ENCODE measurements at regions not wholly inside any gene's neighbourhood (a gene's known extent, or its start where the extent isn't known, plus 50 kb on each side); places are given as distances from the start of the nearest gene placed in this dataset.

DNA sequence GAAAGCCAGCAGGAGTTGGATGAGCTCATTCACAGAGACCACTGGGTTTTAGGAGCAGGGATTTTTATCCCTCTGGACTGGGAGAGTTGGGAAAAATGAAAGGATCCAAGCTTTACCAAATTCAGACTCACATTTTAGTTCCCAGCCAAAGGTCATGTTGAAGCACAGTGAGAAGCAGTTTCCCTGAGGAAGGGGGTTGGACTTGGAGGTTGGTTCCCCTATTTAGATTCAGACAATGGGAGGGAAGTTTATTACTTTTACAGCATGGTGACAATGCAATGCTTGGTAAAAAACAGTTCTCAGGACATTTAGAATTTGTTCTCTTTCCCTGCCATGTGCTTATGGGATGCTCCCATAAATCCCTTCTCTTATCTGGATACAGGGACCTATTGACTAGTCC lies 57.3 kb upstream of the ZNF648 start:
- no peak for DNase-seq (ENCODE audit: extremely low read depth in 1 of 11, low read depth in 9 of 11, low spot score in 4 of 11)

- DNase-seq (ENCODE audit: extremely low read depth in 1 of 11, low read depth in 9 of 11, low spot score in 4 of 11) = no peak
Observed at GRCh38 chr1:182114627-182115023, 53.1 kb upstream of the ZNF648 start.

DNA sequence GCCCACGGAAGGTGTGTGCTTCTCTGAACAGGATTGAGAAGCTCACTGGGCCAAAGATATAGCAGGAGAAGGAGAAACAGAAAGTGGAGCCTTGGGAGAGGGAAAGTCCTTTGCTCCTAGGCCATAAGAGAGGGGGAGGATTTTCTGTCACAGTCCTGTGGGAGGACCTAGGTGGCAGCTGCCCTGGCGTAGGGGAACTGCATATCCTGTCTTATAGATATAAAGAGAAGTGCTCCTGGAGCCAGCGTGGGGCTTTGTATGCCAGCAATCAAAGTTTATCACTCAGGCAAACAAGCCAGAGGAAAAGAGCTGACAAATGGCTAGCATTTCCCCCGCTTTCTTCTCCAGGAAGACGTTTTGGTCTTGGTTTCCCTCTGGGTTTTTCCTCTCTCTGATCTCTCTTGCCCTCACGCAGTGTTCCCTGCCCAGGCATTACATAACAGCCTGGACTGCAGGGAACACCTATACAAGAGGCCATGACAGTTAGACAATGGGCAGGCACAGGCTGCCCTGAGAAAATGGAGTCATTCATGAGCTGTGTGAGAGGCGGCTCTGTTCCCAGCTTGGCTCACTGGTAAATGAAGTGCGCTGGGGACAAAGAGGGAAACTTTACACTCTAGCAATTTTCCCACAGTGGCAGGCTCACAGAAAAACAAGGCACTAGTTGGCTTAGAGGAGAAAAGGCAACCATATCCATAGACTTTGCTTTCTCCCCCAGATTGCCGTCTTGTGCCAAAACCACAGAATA lies 52.5 kb upstream of the ZNF648 start:
- no peak for DNase-seq (ENCODE audit: extremely low read depth in 1 of 11, low read depth in 9 of 11, low spot score in 4 of 11)

DNA sequence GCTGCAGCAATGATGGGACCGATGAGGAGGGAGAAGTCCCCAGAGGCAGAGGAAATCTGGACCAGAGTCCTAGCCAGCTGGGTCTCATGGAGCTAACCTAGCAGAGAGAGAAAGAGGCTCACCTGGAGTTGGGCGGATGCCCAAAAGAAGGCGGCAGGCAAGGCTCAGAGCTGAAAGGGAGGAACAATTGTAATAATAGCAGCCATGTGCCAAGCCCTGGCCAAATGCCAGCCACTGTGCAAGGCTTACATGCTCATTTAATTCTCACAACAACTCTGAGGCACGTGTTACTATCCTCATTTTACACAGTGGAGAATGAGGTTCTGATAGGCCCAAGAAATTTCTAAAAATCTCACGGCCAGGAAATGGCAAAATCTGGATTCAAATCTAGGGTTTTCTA lies 50.0 kb upstream of the ZNF648 start:
- no peak for DNase-seq (ENCODE audit: extremely low read depth in 1 of 11, low read depth in 9 of 11, low spot score in 4 of 11)

Data from renal cortex interstitium (tissue), 11 donors.